HepG2 (cell line): ENCODE measurements at regions not wholly inside any gene's neighbourhood (a gene's known extent, or its start where the extent isn't known, plus 50 kb on each side); places are given as distances from the start of the nearest gene placed in this dataset.

Experiments
- ATAC-seq: fragments of 200-7000 bp; cut with Tn5 transposase; 3 replicates; pipeline ENCODE4 v1.9.1; 2020; ENCODE audit warnings: mild to moderate bottlenecking, moderate library complexity
- BruUV-seq: library from RNA; stranded (reverse); fragments of 400-500 nt; replicated peaks from 2 replicates; lab custom pipeline; 2021; lab: Mats Ljungman, UMichigan
- CTCF ChIA-PET: fragments of 300-600 bp; formaldehyde crosslinking; extraction: SDS; loops from one replicate; lab custom pipeline; 2021; ENCODE audit warnings: low total read pairs, inconsistent platforms, low intra/inter-chr PET ratio; lab: Yijun Ruan, JAX
- POLR2A ChIA-PET: fragments of 350-600 bp; sonication (Branson Sonifier 250); formaldehyde crosslinking; loops from one replicate; lab custom pipeline; 2020; ENCODE audit warnings: antibody characterized with exemption, inconsistent platforms; lab: Yijun Ruan, JAX
- DNase-seq: peaks from one replicate; pipeline ENCODE4 v3.0.0-alpha.2; 2015; ENCODE audit warnings: low spot score
- FAIRE-seq: peaks from 3 replicates; lab custom pipeline; 2011; peaks lifted over from hg19 to GRCh38; lab: Jason Lieb, UNC
- H2AFZ ChIP-seq: one replicate; pipeline ENCODE4 v1.6.1; 2011; ENCODE audit warnings: low read length, inconsistent platforms
- H3K27ac ChIP-seq: fragments of 300-600 bp; 3 replicates; pipeline ENCODE4 v1.8.0; 2011; ENCODE audit warnings: mixed run types, mild to moderate bottlenecking, mixed read lengths, low read length, inconsistent platforms; ENCODE audit not compliant: insufficient read depth; ENCODE audit errors: extremely low read length
- H3K27me3 ChIP-seq, 2 experiments: fragments of 200-600 bp in 1 of 2; 2 replicates in 1 of 2; 3 replicates in 1 of 2; pipeline versions ENCODE4 v1.6.0 to v1.8.0; 2011; ENCODE audit warnings: low read length in 2 of 2, mild to moderate bottlenecking in 2 of 2, moderate library complexity in 2 of 2, inconsistent platforms in 1 of 2; ENCODE audit not compliant: insufficient read depth in 2 of 2, control insufficient read depth in 1 of 2
- H3K36me3 ChIP-seq, 2 experiments: fragments of 200-600 bp in 1 of 2; replicated peaks in 1 of 2; 2 replicates in 1 of 2; 3 replicates in 1 of 2; pipeline versions ENCODE4 v1.5.1 to v1.8.0; 2011; ENCODE audit warnings: low read length in 2 of 2, inconsistent platforms in 1 of 2; ENCODE audit not compliant: insufficient read depth in 2 of 2, control insufficient read depth in 1 of 2
- H3K4me1 ChIP-seq: 2 replicates; pipeline ENCODE4 v1.5.1; 2012; ENCODE audit warnings: low read length, inconsistent platforms; ENCODE audit not compliant: insufficient read depth
- H3K4me2 ChIP-seq: 2 replicates; pipeline ENCODE4 v1.6.0; 2011; ENCODE audit warnings: low read depth, low read length, inconsistent platforms
- H3K4me3 ChIP-seq, 3 experiments: fragments of 200-600 bp in 1 of 3; sonication (generic), shearing (Covaris generic) in 1 of 3; replicated peaks in 1 of 3; 2 replicates each; pipeline ENCODE4 v1.5.1; 2011 to 2016; ENCODE audit warnings: low read length in 3 of 3, inconsistent platforms in 2 of 3, low read depth in 2 of 3, mild to moderate bottlenecking in 2 of 3, control low read depth in 1 of 3, mixed read lengths in 1 of 3; ENCODE audit not compliant: insufficient read depth in 1 of 3
- H3K79me2 ChIP-seq: one replicate; pipeline ENCODE4 v1.6.1; 2011; ENCODE audit warnings: low read length, inconsistent platforms; ENCODE audit not compliant: insufficient read depth
- H3K9ac ChIP-seq: 2 replicates; pipeline ENCODE4 v1.6.0; 2011; ENCODE audit warnings: mild to moderate bottlenecking, low read depth, low read length, inconsistent platforms; ENCODE audit not compliant: insufficient read depth
- H3K9me3 ChIP-seq: 2 replicates; pipeline ENCODE4 v1.5.1; 2012; ENCODE audit warnings: mild to moderate bottlenecking, low read length
- H4K20me1 ChIP-seq: 2 replicates; pipeline ENCODE4 v1.6.0; 2011; ENCODE audit warnings: inconsistent platforms, mild to moderate bottlenecking, low read length, moderate library complexity; ENCODE audit not compliant: insufficient read depth
- CHD4 ChIP-seq: fragments of 200-600 bp; sonication (generic); IDR thresholded peaks from 2 replicates; pipeline ENCODE4 v1.7.0; 2017; ENCODE audit warnings: mild to moderate bottlenecking, low read length, borderline replicate concordance
- FOSL2 ChIP-seq: sonication (generic); formaldehyde crosslinking; IDR thresholded peaks from 2 replicates; pipeline ENCODE4 v1.4.0; 2020; ENCODE audit warnings: missing genetic modification reagents
- HCFC1 ChIP-seq: fragments of 150-350 bp; IDR thresholded peaks from 2 replicates; pipeline ENCODE4 v1.6.1; 2014; ENCODE audit warnings: low read depth, low read length
- HES4 ChIP-seq: sonication (generic); formaldehyde crosslinking; IDR thresholded peaks from 2 replicates; pipeline ENCODE4 v1.9.0; 2021; ENCODE audit warnings: mild to moderate bottlenecking, missing genetic modification reagents, borderline replicate concordance
- MYNN ChIP-seq: sonication (generic); formaldehyde crosslinking; IDR thresholded peaks from 2 replicates; pipeline ENCODE4 v1.4.0; 2020; ENCODE audit warnings: mild to moderate bottlenecking, low read depth, missing genetic modification reagents
- RBM22 ChIP-seq: fragments of 200-400 bp; formaldehyde crosslinking; optimal IDR thresholded peaks from 2 replicates; pipeline ENCODE3; 2017; ENCODE audit warnings: mild to moderate bottlenecking, low read length, moderate library complexity
- SMAD9 ChIP-seq: sonication (generic); formaldehyde crosslinking; IDR thresholded peaks from 2 replicates; pipeline ENCODE4 v1.5.1; 2020; ENCODE audit warnings: mild to moderate bottlenecking, missing genetic modification reagents
- STAT6 ChIP-seq: sonication (generic); formaldehyde crosslinking; IDR thresholded peaks from 2 replicates; pipeline ENCODE4 v1.4.0; 2020; ENCODE audit warnings: missing genetic modification reagents, mild to moderate bottlenecking, borderline replicate concordance
- THAP7 ChIP-seq: sonication (generic); formaldehyde crosslinking; IDR thresholded peaks from 2 replicates; pipeline ENCODE4 v1.8.1; 2023; ENCODE audit warnings: mild to moderate bottlenecking, missing genetic modification reagents
- WIZ ChIP-seq: sonication (generic); formaldehyde crosslinking; IDR thresholded peaks from 2 replicates; pipeline ENCODE4 v1.5.1; 2020; ENCODE audit warnings: mild to moderate bottlenecking, missing genetic modification reagents
- YEATS2 ChIP-seq: sonication (generic); formaldehyde crosslinking; IDR thresholded peaks from 2 replicates; pipeline ENCODE4 v1.4.0; 2020; ENCODE audit warnings: missing genetic modification reagents, borderline replicate concordance
- YY1 ChIP-seq: IDR thresholded peaks from 2 replicates; pipeline ENCODE4 v1.6.1; 2011; ENCODE audit warnings: low read length, low read depth, moderate library complexity, mild to moderate bottlenecking; ENCODE audit not compliant: insufficient read depth, insufficient replicate concordance
- ZBTB8A ChIP-seq: sonication (generic); formaldehyde crosslinking; IDR thresholded peaks from 2 replicates; pipeline ENCODE4 v1.4.0; 2020; ENCODE audit warnings: mild to moderate bottlenecking, low read depth, missing genetic modification reagents, borderline replicate concordance
- ZFY ChIP-seq: sonication (generic); formaldehyde crosslinking; IDR thresholded peaks from 2 replicates; pipeline ENCODE4 v1.4.0; 2020; ENCODE audit warnings: missing genetic modification reagents
- ZNF274 ChIP-seq: sonication (generic); formaldehyde crosslinking; IDR thresholded peaks from 2 replicates; pipeline ENCODE4 v1.5.1; 2020; ENCODE audit warnings: mild to moderate bottlenecking, missing genetic modification reagents
- WGBS: methylation state at CpG from one replicate; pipeline ENCODE4 v1.1.6; 2017; ENCODE audit warnings: low lambda C conversion rate; 5-methylcytosine and 5-hydroxymethylcytosine counted together
- in situ Hi-C: cut with HindIII; loops from 2 replicates; pipeline ENCODE4 v1.10.0; 2017; ENCODE audit warnings: low pct_unique_long_range_greater_than_20kb; ENCODE audit not compliant: extremely low pct_ligation_motif_present
- intact Hi-C: fragments of 100-400 bp; cut with micrococcal nuclease; formaldehyde crosslinking; loops from one replicate; pipeline ENCODE4 v1.10.0; 2022; ENCODE audit not compliant: unreplicated experiment

DNA sequence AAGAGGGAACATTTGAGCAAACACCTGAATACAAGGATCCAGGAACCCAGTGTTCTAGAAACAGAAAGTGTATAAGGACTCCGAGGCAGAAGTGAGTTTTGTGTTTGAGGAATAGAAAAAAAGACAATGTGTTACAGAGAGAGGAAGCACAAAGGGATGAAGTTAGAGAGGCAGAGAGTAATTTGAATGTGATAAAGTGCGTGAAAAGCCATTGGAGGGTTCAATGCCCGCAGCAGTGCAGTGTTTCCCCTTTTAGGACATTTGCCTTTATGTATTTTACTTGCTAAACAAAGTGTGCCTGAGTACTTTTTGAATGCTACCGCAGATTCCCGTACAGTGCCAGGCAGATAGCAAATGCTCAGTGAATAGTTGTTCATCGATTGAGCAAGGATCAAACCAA lies 508.5 kb downstream of the RAB38 start:
- ChIA-PET CTCF (no interaction called here), POLR2A (no interaction called here)
- Histone ChIP-seq H3K9ac (no peak overlapping the region), H3K4me3 (no peak overlapping the region), H3K27ac (no peak overlapping the region), H3K36me3 (no peaks in the 10 kb centered on the region), H2AFZ (no peak overlapping the region), H3K27me3 (no peaks in the 10 kb centered on the region), H3K79me2 (no peaks in the 10 kb centered on the region), H3K4me2 (no peak overlapping the region), H3K9me3 (no peaks in the 10 kb centered on the region), H4K20me1 (no peaks in the 10 kb centered on the region), H3K4me1 (no peaks in the 10 kb centered on the region)
- FAIRE-seq (no peak), DNase-seq (no peak), ATAC-seq (no peak)
- intact Hi-C loops: no loop called here
- BruUV-seq: no TSS peak
- 38% methylated on average over 6 of the region's 6 CpGs for WGBS
- in situ Hi-C loops: no loop called here
- TF ChIP-seq ZFY (CRISPR knock-in tag) (no peak), THAP7 (CRISPR knock-in tag) (no peak), WIZ (CRISPR knock-in tag) (no peak), SMAD9 (CRISPR knock-in tag) (no peak), FOSL2 (CRISPR knock-in tag) (no peak), ZNF274 (CRISPR knock-in tag) (no peak), RBM22 (no peak)

DNA sequence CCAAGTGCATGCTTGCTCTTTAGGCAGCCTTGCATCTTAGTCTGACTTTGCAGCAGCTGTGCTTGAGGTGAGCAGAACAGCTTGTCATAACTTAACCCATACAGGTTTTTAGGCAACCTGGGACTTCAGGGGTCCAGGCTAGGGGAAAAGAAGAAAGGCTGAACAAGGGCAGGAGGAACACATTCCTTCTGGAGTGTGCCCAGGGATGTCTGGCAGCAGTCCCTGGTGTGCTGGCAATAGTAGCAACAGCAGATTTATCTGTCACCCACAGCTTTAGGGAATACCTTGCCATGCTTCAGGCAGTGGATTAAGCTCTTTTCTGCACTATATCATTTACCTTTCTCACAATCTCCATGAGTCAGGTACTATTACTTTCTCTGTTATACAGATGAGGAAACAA lies 513.0 kb downstream of the RAB38 start:
- Histone ChIP-seq H3K9me3 (no peaks in the 10 kb centered on the region), H3K4me2 (no peak overlapping the region), H3K4me1 (no peaks in the 10 kb centered on the region), H3K4me3 (no peak overlapping the region), H3K27me3 (no peaks in the 10 kb centered on the region), H3K79me2 (no peaks in the 10 kb centered on the region), H3K36me3 (no peaks in the 10 kb centered on the region), H3K9ac (no peak overlapping the region), H2AFZ (no peak overlapping the region), H4K20me1 (no peaks in the 10 kb centered on the region), H3K27ac (no peak overlapping the region)
- POLR2A ChIA-PET: no interaction called here
- in situ Hi-C loops (no loop called here), intact Hi-C loops (no loop called here)
- FAIRE-seq (no peak), DNase-seq (no peak), ATAC-seq (no peak)
- CTCF ChIA-PET: no interaction called here
- BruUV-seq: no TSS peak
- TF ChIP-seq HES4: no peak
- no peak for TF ChIP-seq ZBTB8A
- no peak for TF ChIP-seq CHD4
- TF ChIP-seq YEATS2 (CRISPR knock-in tag): no peak
- TF ChIP-seq YY1: no peak
- no peak for TF ChIP-seq STAT6
- no peak for TF ChIP-seq MYNN (CRISPR knock-in tag)
- no peak for TF ChIP-seq HCFC1
